ENCODE measurements at regions not wholly inside any gene's neighbourhood (a gene's known extent, or its start where the extent isn't known, plus 50 kb on each side); places are given as distances from the start of the nearest gene placed in this dataset.

DNA sequence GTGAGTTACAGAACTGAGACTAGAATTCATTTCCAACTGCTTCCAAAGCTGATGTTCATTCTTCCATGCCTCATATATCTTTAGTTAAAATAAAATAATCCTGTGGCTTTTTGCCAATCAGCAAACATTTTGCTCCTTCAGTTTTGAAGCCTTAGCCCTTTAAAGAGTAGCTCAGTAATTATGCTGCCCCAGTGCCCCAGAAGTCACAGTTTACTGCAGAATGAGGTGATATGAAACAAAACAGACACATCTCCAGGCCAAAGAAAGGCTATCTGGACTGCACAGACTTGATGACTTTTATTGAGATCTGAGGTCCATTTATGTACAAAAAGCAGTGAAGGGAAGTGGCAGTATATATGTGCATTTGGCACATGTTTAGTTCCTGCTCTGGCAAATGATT is 285.8 kb upstream of the ZNF462 start:
- POLR2A ChIA-PET = no interaction called here

More for the DNA sequence above, 285.8 kb upstream of the ZNF462 start:
- H3K4me2 ChIP-seq (ENCODE audit: insufficient read depth, low read length) = no peak overlapping the region
- H3K9ac ChIP-seq (replicated peaks; ENCODE audit: extremely low read depth, insufficient read depth, low read length) = no peak overlapping the region
- no peak overlapping the region for H3K4me3 ChIP-seq (replicated peaks in 1 of 3; ENCODE audit: insufficient read depth in 1 of 3, low read depth in 1 of 3, low read length in 3 of 3)
- H2AFZ ChIP-seq (ENCODE audit: low read depth, low read length) = no peak overlapping the region
- H3K27me3 ChIP-seq (ENCODE audit: control insufficient read depth in 2 of 2, insufficient read depth in 2 of 2, low read length in 2 of 2) = no peaks in the 10 kb centered on the region
- CTCF ChIA-PET = no interaction called here
- H3K27ac ChIP-seq (ENCODE audit: insufficient read depth, low read depth, low read length) = no peak overlapping the region
- no peaks in the 10 kb centered on the region for H3K9me1 ChIP-seq (replicated peaks; ENCODE audit: control insufficient read depth, extremely low read depth, insufficient read depth, low read length)
- dilution Hi-C loops (cut with MboI; ENCODE audit: extremely low pct_ligation_motif_present, low sequenced_read_pairs) (no loop called here), intact Hi-C loops (cut with micrococcal nuclease) (no loop called here)
- no peaks in the 10 kb centered on the region for H3K9me3 ChIP-seq (replicated peaks; ENCODE audit: control insufficient read depth, insufficient read depth, low read length)
- H3K36me3 ChIP-seq (ENCODE audit: control insufficient read depth in 2 of 2, extremely low read depth in 1 of 2, insufficient read depth in 2 of 2, low read length in 2 of 2) = no peaks in the 10 kb centered on the region
- no peaks in the 10 kb centered on the region for H3K4me1 ChIP-seq (ENCODE audit: control insufficient read depth, extremely low read depth, insufficient read depth, low read length)
- no TSS peak for BruUV-seq (replicated peaks)
- FAIRE-seq = no peak
- H3K79me2 ChIP-seq (ENCODE audit: control insufficient read depth, insufficient read depth, low read length) = no peaks in the 10 kb centered on the region
- TF ChIP-seq POLR2AphosphoS5 (IDR thresholded peaks at IDR 0.05; ENCODE audit: insufficient read depth, low read depth, low read length) (no peak), POLR2A (IDR thresholded peaks at IDR 0.05; ENCODE audit: low read depth, low read length) (no peak), FOS (IDR thresholded peaks at IDR 0.05; ENCODE audit: borderline replicate concordance, insufficient read depth, low read length) (no peak), MYC (IDR thresholded peaks at IDR 0.05; ENCODE audit: low read depth, low read length) (no peak), GATA2 (IDR thresholded peaks at IDR 0.05; ENCODE audit: insufficient read depth, insufficient read length, low read depth, low read length) (no peak), CTCF (IDR thresholded peaks at IDR 0.05; ENCODE audit: extremely low read depth in 1 of 2, insufficient read depth in 1 of 2, low read depth in 1 of 2, low read length in 2 of 2) (no peak), EZH2 (IDR thresholded peaks at IDR 0.05; ENCODE audit: borderline replicate concordance, low read depth, low read length, severe bottlenecking) (no peak), JUN (IDR thresholded peaks at IDR 0.05; ENCODE audit: borderline replicate concordance, insufficient read depth, insufficient read length, low read depth) (no peak)
- TF ChIP-seq, protein P1, sequence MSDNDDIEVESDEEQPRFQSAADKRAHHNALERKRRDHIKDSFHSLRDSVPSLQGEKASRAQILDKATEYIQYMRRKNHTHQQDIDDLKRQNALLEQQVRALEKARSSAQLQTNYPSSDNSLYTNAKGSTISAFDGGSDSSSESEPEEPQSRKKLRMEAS (IDR thresholded peaks at IDR 0.05; ENCODE audit: insufficient read depth, insufficient read length) = no peak
- no peaks in the 10 kb centered on the region for H4K20me1 ChIP-seq (replicated peaks; ENCODE audit: control insufficient read depth, extremely low read depth, insufficient read depth, low read length)
- no peak for DNase-seq (ENCODE audit: low read depth, low spot score)
